Osteoblast (primary cell): ENCODE measurements at regions not wholly inside any gene's neighbourhood (a gene's known extent, or its start where the extent isn't known, plus 50 kb on each side); places are given as distances from the start of the nearest gene placed in this dataset.

Source experiments
- DNase-seq: peaks from one replicate; pipeline ENCODE4 v3.0.0; 2011; ENCODE audit warnings: low spot score, mixed read lengths; ENCODE audit not compliant: insufficient read length; ENCODE audit errors: missing footprints
- H2AFZ ChIP-seq: 2 replicates; pipeline ENCODE4 v1.6.0; 2011; ENCODE audit warnings: mild to moderate bottlenecking, low read length
- H3K27ac ChIP-seq: 2 replicates; pipeline ENCODE4 v1.5.1; 2011; ENCODE audit warnings: mild to moderate bottlenecking, low read depth, low read length, moderate library complexity
- H3K27me3 ChIP-seq: 2 replicates; pipeline ENCODE4 v1.6.0; 2012; ENCODE audit warnings: mild to moderate bottlenecking, control low read depth, inconsistent platforms, low read length, moderate library complexity; ENCODE audit not compliant: insufficient read depth
- H3K36me3 ChIP-seq: 2 replicates; pipeline ENCODE4 v1.5.1; 2011; ENCODE audit warnings: mild to moderate bottlenecking, low read length, control low read depth, moderate library complexity; ENCODE audit not compliant: insufficient read depth
- H3K4me1 ChIP-seq: 2 replicates; pipeline ENCODE4 v1.5.1; 2011; ENCODE audit warnings: mild to moderate bottlenecking, low read length, control low read depth, moderate library complexity; ENCODE audit not compliant: insufficient read depth
- H3K4me2 ChIP-seq: 2 replicates; pipeline ENCODE4 v1.6.0; 2011; ENCODE audit warnings: mild to moderate bottlenecking, low read length; ENCODE audit not compliant: insufficient read depth
- H3K4me3 ChIP-seq: fragments of 200-600 bp; sonication (generic); 3 replicates; pipeline ENCODE4 v1.5.1; 2012; ENCODE audit warnings: mild to moderate bottlenecking, low read length, inconsistent platforms; ENCODE audit not compliant: insufficient read depth
- H3K79me2 ChIP-seq: 2 replicates; pipeline ENCODE4 v1.6.0; 2012; ENCODE audit warnings: mild to moderate bottlenecking, low read length, control low read depth, inconsistent platforms; ENCODE audit not compliant: insufficient read depth
- H3K9me3 ChIP-seq: 2 replicates; pipeline ENCODE4 v1.5.1; 2011; ENCODE audit warnings: low read depth, low read length, control low read depth
- H4K20me1 ChIP-seq: 2 replicates; pipeline ENCODE4 v1.6.0; 2012; ENCODE audit warnings: mild to moderate bottlenecking, low read length, control low read depth; ENCODE audit not compliant: insufficient read depth
- CTCF ChIP-seq: IDR thresholded peaks from 2 replicates; pipeline ENCODE4 v1.5.1; 2011; ENCODE audit warnings: mild to moderate bottlenecking, low read depth, low read length, moderate library complexity; ENCODE audit errors: extremely low read depth

GRCh38 chr14:98181241-98181640, 1090.8 kb downstream of the BCL11B start:
- no peaks in the 10 kb centered on the region for H3K79me2 ChIP-seq
- no peaks in the 10 kb centered on the region for H3K4me1 ChIP-seq
- no peak overlapping the region for H3K4me2 ChIP-seq
- no peaks in the 10 kb centered on the region for H3K36me3 ChIP-seq
- H3K9me3 ChIP-seq: no peaks in the 10 kb centered on the region
- peak; percentile 23 for DNase-seq
- H3K27ac ChIP-seq: no peak overlapping the region
- no peak overlapping the region for H2AFZ ChIP-seq
- no peak overlapping the region for H3K4me3 ChIP-seq
- TF ChIP-seq CTCF: no peak
- H3K27me3 ChIP-seq: no peaks in the 10 kb centered on the region
- no peaks in the 10 kb centered on the region for H4K20me1 ChIP-seq

GRCh38 chr14:98181768-98182167, 1090.2 kb downstream of the BCL11B start:
- Histone ChIP-seq H3K27ac (no peak overlapping the region), H4K20me1 (no peaks in the 10 kb centered on the region), H3K36me3 (no peaks in the 10 kb centered on the region), H3K79me2 (no peaks in the 10 kb centered on the region), H3K4me3 (no peak overlapping the region), H2AFZ (no peak overlapping the region), H3K9me3 (no peaks in the 10 kb centered on the region), H3K4me2 (no peak overlapping the region), H3K27me3 (no peaks in the 10 kb centered on the region), H3K4me1 (no peaks in the 10 kb centered on the region)
- no peak for TF ChIP-seq CTCF
- DNase-seq: no peak

GRCh38 chr14:98182393-98183055, 1089.5 kb downstream of the BCL11B start:
- Histone ChIP-seq H3K4me1 (no peaks in the 10 kb centered on the region), H3K4me3 (no peak overlapping the region), H3K36me3 (no peaks in the 10 kb centered on the region), H3K4me2 (no peak overlapping the region), H3K79me2 (no peaks in the 10 kb centered on the region), H3K27me3 (no peaks in the 10 kb centered on the region), H3K9me3 (no peaks in the 10 kb centered on the region), H2AFZ (no peak overlapping the region), H4K20me1 (no peaks in the 10 kb centered on the region), H3K27ac (no peak overlapping the region)
- no peak for TF ChIP-seq CTCF
- no peak for DNase-seq

GRCh38 chr14:98183556-98183955, 1088.4 kb downstream of the BCL11B start:
- H3K79me2 ChIP-seq: no peaks in the 10 kb centered on the region
- no peaks in the 10 kb centered on the region for H3K27me3 ChIP-seq
- no peak overlapping the region for H3K4me2 ChIP-seq
- H2AFZ ChIP-seq: no peak overlapping the region
- H3K36me3 ChIP-seq: no peaks in the 10 kb centered on the region
- DNase-seq: no peak
- no peaks in the 10 kb centered on the region for H3K4me1 ChIP-seq
- H3K27ac ChIP-seq: no peak overlapping the region
- no peak overlapping the region for H3K4me3 ChIP-seq
- no peak for TF ChIP-seq CTCF
- no peaks in the 10 kb centered on the region for H4K20me1 ChIP-seq
- no peaks in the 10 kb centered on the region for H3K9me3 ChIP-seq
